Inflammatory macrophage treated with lipopolysaccharide for 1 hour (primary cell): ENCODE measurements at regions not wholly inside any gene's neighbourhood (a gene's known extent, or its start where the extent isn't known, plus 50 kb on each side); places are given as distances from the start of the nearest gene placed in this dataset.
"Not testable (repeated sequence)": the region's sequence is repeated elsewhere in the genome, so short reads cannot be mapped to it uniquely, and the experiment has no call there.

Experiments used
- DNase-seq, 2 donors: peaks; one replicate each; pipeline ENCODE4 v3.0.0-alpha.2; 2020 to 2022

DNA sequence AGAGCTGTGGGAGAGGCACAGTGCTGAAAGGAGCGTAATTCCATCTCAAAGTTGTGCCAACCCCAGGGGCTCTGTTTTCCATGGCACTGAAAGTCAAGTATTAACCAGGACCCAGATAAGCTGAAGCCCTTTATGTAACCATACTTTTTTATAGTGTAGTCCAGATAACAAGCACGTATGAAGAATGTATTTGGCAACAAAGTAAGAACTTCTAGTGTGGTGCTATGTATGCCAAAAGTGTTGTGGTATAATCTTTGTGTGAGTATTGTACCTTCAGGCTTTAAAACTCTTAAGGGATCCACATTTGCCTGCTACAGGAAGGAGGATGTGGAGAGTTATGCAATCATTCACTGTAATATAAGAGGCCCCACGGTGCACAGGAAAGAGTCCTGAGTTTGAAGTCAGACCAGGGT is 129.4 kb downstream of the IBTK start:
- no peak for DNase-seq

DNA sequence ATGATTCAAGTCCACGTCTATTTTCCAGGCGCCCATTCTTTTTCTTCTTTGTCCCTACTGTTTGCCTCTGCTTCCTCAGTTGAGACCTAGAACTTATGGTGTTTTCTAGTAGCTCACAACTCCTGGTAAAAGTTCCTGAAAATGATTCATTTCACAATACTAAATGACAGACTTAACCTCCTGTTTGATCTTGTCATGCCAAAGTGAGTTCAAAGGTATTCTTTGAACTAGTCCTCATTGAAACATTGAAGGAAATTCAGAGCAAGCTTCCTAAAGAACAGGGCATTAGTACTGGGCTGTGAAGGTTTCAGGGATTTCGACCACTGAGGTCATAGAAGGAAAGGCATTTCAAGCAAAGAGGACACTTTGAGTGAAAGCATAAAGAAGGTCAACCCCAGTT is 132.8 kb downstream of the IBTK start:
- no peak for DNase-seq

DNA sequence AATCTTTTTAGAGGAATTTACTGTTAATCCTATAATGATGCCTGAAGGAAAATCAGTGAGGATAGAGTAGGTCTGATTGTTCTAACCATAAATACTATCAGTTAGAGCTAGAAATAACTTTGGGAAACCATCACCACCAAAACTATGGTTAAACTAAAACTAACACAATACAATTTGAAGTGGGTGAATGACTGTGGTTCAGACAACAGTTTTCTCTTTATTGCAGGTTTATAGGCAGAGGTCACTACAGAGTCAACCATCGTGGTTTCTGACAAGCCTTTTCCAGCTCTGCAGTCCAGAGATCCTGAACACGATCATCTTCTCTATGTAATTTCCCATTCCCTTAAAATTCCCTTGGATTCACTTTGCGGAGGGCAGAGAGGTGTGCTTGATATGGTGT is 134.3 kb downstream of the IBTK start:
- no peak for DNase-seq

DNA sequence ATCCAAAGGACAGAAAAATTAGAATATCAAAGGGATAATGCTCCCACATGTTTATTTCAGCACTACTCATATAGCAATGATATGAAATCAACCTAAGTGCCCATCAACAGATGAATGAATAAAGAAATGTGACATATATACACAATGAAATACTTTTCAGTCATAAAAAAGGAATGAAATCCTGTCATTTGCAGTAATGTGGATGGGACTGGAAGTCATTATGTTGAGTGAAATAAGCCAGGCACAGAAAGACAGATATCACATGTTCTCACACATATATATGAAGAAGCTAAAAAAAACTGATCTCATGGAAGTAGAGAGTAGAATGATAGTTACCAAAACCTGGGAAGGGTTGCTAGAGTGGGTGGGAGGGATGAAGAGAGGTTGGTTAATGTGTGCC is 135.7 kb downstream of the IBTK start:
- no peak for DNase-seq

DNA sequence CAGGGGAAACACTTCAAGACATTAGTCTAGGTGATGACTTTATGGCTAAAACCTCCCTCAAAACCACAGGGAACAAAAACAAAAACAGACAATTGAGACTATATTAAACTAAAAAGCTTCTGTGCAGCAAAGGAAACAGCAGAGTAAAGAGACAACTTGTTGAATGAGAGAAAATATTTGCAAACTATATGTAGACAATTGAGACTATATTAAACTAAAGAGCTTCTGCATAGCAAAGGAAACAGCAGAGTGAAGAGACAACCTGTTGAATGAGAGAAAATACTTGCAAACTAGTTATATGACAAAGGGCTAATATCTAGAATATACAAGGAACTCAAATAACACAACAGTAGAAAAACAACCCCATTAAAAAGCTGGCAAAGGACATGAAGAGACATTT is 136.4 kb downstream of the IBTK start:
- DNase-seq = no peak

DNA sequence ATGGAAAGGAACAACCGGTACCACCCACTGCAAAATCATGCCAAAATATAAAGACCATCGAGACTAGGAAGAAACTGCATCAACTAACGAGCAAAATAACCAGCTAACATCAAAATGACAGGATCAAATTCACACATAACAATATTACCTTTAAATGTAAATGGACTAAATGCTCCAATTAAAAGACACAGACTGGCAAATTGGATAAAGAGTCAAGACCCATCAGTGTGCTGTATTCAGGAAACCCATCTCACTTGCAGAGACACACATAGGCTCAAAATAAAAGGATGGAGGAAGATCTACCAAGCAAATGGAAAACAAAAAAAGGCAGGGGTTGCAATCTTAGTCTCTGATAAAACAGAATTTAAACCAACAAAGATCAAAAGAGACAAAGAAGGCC is 144.4 kb downstream of the IBTK start:
- not testable (repeated sequence) for DNase-seq

DNA sequence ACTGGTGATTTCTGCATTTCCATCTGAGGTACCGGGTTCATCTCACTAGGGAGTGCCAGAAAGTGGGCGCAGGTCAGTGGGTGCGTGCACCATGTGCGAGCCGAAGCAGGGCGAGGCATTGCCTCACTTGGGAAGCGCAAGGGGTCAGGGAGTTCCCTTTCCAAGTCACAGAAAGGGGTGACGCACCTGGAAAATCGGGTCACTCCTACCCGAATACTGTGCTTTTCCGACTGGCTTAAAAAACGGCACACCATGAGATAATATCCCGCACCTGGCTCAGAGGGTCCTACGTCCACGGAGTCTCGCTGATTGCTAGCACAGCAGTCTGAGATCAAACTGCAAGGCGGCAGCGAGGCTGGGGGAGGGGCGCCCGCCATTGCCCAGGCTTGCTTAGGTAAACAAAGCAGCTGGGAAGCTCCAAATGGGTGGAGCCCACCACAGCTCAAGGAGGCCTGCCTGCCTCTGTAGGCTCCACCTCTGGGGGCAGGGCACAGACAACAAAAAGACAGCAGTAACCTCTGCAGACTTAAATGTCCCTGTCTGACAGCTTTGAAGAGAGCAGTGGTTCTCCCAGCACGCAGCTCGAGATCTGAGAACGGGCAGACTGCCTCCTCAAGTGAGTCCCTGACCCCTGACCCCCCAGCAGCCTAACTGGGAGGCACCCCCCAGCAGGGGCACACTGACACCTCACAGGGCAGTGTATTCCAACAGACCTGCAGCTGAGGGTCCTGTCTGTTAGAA is 146.0 kb downstream of the IBTK start:
- not testable (repeated sequence) for DNase-seq

DNA sequence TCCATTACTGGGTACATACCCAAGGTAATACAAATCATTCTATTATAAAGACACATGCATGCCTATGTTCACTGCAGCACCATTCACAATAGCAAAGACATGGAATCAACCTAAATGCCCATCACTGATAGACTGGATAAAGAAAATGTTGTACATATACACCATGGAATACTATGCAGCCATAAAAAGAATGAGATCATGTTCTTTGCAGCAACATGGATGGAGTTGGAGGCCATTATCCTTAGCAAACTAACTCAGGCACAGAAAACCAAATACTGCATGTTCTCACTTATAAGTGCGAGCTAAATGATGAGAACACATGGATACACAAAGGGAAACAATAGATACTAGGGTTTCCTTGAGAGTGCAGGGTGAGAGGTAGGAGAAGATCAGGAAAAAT is 146.8 kb downstream of the IBTK start:
- not testable (repeated sequence) for DNase-seq

DNA sequence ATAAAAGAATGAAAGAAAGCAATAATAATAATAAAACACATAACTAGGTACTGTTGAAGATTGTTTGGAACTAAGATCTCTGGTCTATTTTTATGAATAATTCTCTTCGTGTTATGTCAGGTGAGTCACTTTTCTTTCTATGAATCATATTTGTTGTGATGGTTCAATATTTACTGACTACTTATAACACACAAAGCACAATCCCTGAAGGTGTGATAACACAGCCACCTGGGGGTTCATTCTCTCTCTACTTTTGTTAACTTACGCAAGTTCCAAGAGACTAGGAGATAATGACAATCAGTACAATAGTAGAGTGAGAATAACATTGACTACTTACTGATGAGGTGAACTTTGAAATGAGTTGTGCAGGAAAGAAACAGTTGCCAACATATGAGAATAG is 149.9 kb downstream of the IBTK start:
- DNase-seq = no peak

DNA sequence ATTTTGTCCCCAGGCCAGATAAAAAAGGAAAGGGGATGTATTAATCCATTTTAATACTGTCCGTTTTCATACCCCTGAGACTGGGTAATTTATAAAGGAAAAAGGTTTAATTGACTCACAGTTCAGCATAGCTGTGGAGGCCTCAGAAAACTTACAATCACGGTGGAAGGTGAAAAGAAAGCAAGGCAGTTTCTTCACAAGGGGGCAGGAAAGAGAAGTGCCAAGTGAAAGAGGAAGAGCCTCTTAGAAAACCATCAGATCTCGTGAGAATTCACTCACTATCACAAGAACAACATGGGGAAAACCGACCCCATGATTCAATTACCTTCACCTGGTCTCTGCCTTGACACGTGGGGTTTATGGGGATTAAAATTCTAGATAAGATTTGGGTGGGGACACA is 152.5 kb downstream of the IBTK start:
- peak; percentile 28 to 55 for DNase-seq

DNA sequence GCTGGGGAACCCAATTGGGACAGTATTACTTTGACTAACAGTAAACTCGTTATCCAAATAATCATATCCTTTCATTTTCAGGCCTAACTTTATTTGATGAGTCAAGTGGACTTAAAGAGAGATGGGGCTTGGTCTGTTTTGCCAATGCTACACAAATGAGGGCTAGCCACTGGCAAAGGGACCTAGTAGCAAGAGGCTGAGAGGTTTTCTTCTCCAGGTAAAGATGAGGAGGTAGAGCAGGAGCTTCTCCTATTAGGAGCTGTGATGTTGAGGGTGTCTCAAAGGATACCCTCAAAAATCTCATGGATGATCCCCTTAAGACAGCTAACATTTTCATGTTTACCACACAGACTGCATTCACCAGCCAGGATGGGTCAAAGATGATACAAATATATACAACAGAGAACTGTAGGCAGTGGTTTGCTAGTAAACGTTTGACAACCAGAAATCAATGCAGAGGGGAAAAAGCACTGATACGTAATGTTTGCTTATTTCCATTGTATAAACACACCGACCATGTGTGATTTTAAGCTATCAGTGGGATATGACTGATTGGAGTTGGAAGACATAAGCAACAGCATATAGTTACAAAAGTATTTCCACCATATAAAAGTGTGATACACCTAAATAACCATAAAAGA is 153.3 kb downstream of the IBTK start:
- no peak for DNase-seq

DNA sequence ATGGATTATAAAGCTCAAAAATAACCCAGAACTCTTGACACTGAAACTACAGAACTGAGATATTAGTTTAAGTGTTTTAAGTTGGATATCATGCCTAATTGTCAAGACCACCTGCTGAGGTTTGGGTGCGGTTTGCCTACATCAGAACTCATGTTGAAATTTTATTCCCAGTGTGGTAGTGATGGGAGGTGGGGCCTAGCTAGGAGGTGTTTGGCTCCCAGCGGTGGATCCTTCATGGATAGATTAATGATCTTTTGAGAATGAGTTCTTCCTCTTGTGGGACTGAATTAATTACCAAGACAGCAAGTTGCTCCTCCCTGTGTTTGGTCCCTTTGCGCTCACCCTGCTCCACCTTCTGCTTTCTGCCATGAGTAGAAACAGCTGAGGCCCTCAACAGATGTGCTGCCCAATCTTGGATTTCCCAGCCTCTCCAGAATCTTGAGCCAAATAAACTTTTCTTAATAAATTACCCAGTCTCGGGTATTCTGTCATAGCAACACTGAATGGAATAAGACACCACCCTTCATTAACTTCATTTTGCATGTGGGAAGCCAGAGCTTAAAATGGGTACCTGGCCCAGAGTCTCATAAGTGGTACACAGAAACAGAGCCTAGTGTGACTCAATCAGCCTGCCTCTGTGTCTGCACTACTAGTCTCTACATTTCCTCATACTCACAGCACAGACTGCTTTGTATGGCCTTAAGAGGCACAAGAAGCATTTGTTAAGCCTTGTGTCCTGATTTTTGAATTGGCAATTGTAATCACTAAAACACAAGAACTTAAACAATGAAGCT is 158.4 kb downstream of the IBTK start:
- DNase-seq = no peak

DNA sequence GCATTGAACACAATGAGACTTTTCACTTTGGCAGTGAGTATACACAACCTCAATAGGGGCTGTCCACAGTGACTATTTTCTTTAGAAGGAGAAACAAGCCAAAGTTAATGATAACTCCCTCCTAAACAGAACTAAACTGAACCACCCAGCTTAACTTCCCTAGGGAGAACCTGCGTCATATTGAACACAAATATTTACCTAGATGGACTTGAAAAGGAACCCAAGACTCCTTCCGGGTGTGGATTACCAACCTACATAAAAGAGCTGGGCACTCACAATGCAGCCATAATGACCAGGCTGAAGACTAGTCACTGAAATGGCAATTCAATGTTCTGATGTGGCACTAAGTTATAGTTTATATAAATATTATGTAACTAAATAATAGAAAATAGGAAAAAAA is 160.6 kb downstream of the IBTK start:
- DNase-seq = no peak

DNA sequence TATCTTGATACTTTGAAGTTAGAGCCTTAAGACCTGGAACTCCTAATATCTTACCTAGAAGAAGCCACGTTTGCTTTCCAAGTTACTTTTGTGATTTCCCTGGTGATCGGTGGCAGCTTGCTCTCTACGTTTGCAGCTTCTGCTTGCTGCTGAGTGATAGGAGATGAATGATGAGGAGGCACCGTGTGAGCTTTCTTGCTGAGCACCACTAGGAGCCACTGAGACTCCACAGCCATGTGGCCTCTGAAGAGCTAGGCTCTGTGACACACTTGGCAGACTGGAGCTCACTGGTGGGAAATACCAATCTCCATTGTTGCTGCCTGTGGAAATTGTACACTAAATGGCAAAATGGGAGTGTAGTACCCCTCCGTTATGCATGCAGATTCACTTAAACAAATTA is 161.8 kb downstream of the IBTK start:
- DNase-seq = no peak

DNA sequence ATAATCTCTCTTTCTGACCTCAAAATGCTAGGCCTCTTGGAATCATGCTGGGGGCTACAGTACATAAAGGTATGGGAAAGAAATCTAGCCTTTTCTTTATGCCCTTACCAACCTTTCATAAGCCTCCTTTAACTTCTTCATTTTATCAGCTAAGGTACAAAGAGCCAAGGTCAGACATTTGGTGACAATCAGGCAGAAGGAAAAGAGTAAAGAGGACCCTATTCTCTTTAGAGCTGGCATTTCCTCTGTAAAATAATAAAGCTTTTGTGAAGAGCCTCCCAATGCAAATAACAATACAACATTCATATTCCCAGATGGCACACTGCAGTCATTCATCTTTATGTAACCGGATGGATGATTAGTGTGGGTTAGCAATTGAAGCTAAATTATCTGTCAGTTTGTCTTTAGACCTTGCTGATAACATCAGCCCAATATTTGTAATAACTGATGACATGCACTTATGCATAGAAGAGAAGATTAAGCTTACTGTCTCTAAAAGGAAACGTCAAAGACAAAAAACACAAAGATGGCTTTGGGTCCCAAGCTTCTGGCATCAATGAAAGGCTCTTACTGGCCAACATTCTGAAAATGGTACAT is 163.1 kb downstream of the IBTK start:
- no peak for DNase-seq

DNA sequence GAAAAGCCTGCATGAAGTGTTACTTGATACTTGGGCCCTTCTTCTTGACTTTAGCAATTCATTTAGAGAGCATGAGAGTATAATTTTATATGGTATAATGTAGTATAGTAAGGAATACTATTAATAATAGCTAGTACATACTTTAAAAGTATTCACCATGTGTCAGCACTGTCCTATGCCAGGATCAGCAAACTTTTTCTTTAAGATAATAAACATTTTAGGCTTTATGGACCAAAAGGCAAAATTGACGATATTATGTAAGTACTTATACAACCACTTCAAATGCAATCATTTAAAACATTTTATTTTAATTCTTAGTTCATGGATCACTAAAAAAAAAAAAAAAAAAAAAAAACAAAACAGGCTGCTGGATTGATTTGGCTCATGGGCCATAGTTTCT is 163.9 kb downstream of the IBTK start:
- no peak for DNase-seq

DNA sequence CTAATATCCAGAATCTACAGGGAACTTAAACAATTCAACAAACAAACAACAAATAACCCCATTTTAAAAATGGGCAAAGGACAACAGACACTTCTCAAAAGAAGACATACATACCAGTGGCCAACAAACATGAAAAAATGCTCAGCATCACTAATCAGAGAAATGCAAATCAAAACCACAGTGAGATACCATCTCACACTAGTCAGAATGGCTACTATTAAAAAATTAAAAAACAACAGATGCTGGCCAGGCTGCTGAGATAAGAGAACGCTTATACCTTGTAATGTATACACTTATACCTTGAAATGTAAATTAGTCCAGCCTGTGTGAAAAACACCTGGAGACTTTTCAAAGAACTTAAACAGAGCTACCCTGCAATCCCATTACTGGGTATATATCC is 166.8 kb downstream of the IBTK start:
- DNase-seq = no peak

DNA sequence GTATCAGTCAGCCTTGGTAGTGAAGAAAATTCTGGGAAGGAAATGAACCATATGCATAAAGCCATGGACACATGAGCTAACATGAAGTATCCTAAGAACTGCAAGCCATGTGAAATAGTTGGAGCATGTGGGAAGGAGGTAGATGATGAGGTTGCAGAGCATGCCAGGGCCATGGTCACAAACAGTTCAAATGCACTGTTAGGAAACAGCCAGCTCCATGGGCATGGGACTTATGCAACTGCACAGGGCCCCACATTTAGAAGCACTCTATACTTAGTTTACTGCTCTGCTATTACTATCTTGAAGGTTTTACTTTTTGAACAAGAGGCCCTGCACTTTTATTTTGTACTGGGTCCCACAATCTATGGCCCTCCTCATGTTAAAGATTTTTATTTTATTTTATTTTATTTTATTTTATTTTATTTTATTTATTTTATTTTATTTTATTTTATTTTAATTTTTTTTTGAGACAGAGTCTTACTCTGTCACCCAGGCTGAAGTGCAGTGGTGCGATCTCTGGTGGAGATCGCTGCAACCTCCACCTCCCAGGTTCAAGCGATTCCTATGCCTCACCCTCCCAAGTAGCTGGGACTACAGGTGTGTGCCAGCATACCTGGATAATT is 169.1 kb downstream of the IBTK start:
- no peak for DNase-seq

DNA sequence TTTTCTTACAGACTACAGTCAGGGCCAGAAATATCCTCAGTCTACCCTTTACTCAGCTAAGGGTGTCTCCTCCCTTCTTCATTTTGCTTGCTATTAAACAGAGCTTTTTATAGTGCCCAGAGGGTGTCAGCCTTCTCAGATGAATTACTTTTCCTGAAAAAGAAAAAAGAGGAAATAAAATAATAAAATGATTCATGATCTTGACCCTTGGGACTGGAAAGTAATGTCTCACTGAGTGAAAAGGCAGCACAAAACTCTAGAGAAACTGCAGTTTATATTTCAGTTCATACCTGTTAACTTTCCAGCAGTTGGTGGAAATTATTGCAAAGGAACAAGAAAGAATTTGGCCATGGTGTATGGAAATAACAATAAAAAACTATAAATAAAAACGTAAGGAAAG is 170.6 kb downstream of the IBTK start:
- peak in 1 of 2 donors; percentile 2 for DNase-seq

DNA sequence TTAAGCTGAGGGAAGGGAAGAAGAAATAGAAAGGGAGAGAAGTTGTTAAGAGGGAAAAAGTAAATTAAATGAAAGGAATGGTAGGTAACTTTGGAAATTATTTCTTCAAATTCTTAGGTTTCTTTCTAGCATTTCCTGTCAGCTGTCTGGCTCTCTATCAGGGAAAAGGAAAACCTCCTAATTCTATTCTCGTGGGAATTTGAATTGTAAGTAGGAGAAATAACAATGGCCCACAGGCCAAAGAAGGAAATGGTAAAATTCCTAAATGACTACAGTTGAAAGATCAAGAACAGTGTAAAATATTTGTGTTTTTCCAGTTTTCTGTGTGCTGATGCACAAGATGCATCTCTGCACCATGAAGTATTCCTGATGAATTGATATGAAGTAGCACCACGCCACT is 173.0 kb downstream of the IBTK start:
- no peak for DNase-seq

DNA sequence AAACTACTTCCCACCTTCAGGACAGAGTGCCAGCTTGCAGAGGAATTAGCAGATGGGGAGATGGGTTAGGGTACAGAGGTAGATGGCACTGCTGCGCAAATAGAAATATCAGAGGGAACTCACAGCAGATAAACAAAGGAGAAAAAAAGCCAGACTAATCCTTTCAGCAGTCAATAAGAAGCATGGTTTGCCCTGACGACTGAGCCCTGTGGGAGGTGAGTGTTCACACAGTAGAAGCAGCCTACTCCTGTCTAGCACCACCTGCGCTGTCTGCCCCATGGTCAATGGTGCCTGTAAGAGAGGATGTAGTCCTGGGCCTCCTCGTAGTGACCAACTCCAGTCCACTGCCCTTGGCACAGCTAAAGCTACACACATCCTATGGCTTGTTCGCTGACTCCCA is 174.1 kb downstream of the IBTK start:
- no peak for DNase-seq

DNA sequence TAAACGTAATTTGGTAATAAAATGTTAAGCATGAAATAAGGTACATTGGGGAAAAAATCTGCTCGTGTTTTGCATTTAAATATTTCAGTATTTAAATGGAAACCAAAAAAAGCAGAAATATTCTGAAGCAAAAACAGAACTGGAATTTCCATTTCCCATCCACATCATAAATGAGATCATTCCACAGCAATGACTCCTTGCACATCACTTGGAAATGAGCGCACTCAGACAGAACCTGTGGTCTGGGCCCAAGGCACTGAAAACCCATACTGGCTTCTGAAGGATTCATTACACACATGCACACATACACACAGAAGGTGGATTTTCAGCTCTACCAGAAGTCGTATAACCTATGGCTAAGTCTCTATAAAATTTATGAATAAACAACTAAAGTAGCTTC is 174.8 kb downstream of the IBTK start:
- DNase-seq = peak; percentile 65 to 76

DNA sequence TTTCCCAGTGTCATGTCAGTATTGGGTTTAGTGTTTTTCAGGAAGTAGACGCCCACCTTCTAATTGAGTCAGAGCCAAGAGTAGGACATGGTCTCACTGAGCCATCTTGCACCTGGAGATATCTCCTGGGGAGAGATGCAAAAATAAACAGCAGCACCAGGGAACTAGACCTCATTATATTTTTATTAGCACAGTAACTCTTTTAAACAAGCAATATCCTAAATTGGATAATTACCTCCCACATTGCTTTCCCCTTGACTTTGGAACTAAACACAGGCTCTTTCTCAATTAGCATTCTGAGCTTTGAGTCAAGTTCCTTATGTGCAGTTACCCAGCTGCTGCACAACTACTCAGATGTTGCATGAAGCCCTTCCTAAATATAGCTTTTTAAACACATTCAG is 175.4 kb downstream of the IBTK start:
- peak; percentile 51 to 73 for DNase-seq
